NCI-H128 (cell line): ENCODE measurements at regions not wholly inside any gene's neighbourhood (a gene's known extent, or its start where the extent isn't known, plus 50 kb on each side); places are given as distances from the start of the nearest gene placed in this dataset.
"Not testable (repeated sequence)": the region's sequence is repeated elsewhere in the genome, so short reads cannot be mapped to it uniquely, and the experiment has no call there.

ENCODE experiments used
- DNase-seq: peaks from one replicate; lab custom pipeline; 2025; ENCODE audit not compliant: unreplicated experiment; lab: John Stamatoyannopoulos, UW

GRCh38 chr3:181917027-181917426, 205.3 kb downstream of the SOX2 start:
- no peak for DNase-seq

DNA sequence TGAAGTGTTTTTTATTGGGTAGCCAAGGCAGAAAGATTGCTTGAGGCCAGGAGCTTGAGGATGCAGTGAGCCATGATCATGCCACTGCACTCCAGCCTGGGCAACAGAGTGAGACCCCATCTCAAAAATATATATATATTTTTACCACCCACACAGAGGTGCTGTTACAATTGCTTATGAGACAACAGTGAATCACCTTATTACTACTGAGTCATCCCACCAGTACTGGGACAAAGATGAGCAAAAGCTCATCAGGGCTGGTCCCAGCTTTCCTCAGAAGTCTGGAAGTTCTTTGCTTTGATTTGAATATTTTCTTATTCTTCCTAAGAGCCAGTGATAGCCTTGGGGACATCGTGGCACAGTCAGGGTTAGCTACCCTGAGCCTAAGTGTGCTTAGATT, 207.7 kb downstream of the SOX2 start:
- DNase-seq = no peak

GRCh38 chr3:181920409-181920808, 208.7 kb downstream of the SOX2 start:
- DNase-seq = no peak

- no peak for DNase-seq
These were observed 209.5 kb downstream of the SOX2 start for GRCh38 chr3:181921220-181921619.

- not testable (repeated sequence) for DNase-seq
These were observed 214.1 kb downstream of the SOX2 start for GRCh38 chr3:181925841-181926240.

DNA sequence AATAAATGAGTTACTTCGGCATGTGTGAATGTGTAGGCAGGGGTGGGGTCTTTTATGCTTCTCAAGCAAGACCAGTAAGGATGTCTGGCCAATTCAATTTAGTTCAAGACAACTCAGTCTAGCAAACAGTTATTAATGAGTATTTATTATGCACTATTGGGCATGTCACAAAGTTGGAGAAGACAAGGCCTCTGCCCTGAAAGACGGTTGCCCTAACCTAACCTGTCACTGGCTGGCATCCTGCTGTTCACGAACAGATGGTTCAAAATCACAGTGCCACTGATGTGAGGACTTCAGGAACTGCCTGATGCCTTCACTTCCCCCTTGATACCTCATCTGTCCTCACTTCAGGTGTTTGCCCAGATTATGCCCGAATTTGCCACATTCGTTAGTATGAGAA, 217.8 kb downstream of the SOX2 start:
- no peak for DNase-seq

DNA sequence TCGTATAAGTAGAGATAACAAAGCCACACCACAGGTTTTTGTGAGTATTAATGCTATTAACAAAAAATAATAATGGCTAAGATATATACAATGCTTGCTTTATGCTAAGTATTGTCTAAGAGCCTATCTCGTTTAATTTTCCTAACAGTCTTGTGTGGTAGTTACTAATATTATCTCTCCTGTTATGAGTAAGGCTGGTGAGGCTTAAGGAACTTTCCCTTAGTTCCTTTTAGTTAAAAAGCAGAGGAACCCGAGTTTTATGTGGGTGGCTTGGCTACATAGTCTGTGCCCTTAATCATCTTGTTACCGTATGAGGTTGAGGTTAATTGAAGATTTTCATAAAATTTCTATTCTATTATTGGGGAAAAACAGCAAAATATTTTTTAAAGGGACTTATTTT, 218.4 kb downstream of the SOX2 start:
- DNase-seq = no peak

DNA sequence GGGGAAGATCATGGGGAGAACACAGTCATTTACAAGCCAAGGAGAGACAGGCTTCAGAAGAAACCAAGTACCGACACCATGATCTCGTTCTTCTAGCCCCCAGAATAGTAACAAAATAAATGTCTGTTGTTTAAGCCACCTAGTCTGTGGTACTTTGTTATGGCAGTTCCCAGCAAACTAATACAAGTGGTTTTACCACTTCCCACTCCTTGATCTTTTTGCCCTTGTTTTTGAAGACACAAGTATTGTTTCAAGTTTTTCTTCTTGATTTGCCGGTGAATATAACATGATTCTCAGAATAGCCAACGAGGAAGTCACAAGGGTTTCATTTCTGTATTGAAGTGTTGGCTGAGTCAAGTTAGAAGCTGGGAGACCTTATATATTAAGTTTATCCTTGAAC, 220.3 kb downstream of the SOX2 start:
- no peak for DNase-seq

- no peak for DNase-seq
These were observed 221.4 kb downstream of the SOX2 start for GRCh38 chr3:181933052-181933618.

- no peak for DNase-seq
These were observed 224.2 kb downstream of the SOX2 start for GRCh38 chr3:181935915-181936314.

DNA sequence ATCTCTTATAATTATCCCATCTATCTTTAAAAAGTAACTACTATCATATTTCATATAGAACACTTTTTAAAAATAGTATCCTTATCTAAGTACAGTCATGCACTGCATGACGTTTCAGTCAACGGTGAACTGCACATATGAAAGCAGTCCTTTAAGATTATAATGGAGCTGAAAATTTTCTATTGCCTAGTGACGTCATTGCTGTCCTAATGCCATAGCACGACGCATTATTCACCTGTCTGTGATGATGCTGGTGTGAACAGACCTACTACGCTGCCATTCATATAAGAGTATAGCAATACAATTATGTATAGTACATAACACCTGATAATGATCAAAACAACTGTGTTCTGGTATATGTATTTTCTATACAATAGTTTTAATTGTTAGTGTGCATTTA, 225.0 kb downstream of the SOX2 start:
- DNase-seq = no peak

GRCh38 chr3:181938580-181938979, 226.9 kb downstream of the SOX2 start:
- DNase-seq = not testable (repeated sequence)

GRCh38 chr3:181940703-181941102, 229.0 kb downstream of the SOX2 start:
- DNase-seq = no peak

DNA sequence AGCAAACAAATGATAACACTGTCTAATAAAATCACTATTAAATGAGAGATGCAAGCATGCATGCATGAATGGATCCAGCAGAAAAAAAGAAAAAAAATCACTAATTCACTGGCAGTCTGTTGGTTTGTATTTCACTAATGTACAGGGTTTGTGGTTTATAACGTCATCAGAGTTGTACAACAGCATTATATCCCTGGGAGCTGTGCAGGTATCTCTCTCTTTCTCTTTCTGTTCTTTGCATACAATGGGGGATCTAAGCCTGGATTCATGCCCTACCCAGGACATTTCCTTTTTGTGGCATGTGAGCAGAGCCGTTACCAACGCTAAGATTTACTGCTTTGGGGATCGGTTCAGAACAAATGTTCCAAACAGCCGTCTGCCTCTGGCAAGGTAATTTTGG, 229.5 kb downstream of the SOX2 start:
- DNase-seq = no peak

- DNase-seq = no peak
These were observed 231.6 kb downstream of the SOX2 start for GRCh38 chr3:181943285-181943684.

GRCh38 chr3:181947606-181948005, 235.9 kb downstream of the SOX2 start:
- DNase-seq = no peak

DNA sequence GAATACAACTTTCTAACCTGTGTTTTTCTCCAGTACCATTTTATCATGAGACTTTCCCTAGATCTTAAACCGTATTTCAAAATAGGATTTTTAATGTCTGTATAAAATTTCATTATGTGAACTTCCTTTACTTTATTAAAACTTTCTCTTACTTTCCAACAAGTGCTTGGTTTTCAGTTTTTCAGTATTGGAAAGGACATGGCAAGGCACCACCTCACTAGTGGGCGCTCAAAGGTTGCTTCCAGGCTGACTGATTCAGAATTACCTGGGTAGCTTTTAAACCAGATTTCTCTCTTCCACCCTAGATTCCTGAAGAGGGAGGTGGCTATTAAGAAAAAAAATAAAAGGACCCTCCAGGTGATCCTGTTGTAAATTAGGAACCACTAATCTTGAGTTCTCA, 236.6 kb downstream of the SOX2 start:
- DNase-seq = no peak

- DNase-seq = no peak
These were observed 240.5 kb downstream of the SOX2 start for GRCh38 chr3:181952221-181952620.

GRCh38 chr3:181952929-181953328, 241.2 kb downstream of the SOX2 start:
- DNase-seq = no peak

- no peak for DNase-seq
These were observed 243.8 kb downstream of the SOX2 start for GRCh38 chr3:181955566-181955965.

DNA sequence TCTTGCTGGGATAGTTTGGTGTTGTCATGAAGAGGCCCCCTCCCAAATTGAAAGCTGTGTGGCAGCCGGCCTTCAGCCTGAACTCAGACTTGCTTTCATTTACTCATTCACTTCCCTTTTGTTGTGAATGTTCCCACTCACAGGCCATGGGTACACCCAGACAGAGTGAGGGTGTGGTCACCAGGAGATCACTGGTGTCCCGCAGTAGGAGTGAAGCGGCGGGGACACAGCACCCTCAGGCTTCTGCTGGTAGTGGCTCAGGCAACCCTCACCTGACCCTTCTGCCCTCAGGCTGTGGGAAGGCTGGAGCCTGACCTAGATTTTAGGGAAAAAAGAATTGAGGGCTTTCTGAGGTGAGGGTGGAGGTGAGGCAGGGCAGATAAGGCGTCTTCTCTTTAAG, 244.4 kb downstream of the SOX2 start:
- DNase-seq = no peak

GRCh38 chr3:181966393-181966792, 254.7 kb downstream of the SOX2 start:
- no peak for DNase-seq

- DNase-seq = no peak
These were observed 258.2 kb downstream of the SOX2 start for GRCh38 chr3:181969925-181970324.

DNA sequence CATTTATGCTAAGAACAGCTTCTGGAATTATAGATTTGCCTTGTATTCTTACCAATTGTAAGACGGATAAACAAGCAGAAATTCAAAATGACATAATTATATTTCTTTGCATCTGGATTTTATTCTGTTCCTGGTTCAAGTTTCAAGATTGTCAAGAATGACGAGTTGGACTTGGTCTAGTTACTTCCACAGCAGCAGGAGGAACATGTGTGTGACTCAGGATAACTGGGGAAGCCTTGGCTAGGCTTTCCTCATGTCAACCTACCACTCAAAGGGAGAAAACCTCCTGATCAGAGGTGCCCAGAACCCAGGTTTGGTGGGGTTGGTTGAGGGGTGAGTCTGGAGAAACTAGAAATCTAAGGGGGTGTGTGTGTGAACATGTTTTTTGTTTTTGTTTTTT, 259.7 kb downstream of the SOX2 start:
- DNase-seq = no peak
